A549 (cell line): ENCODE measurements at regions not wholly inside any gene's neighbourhood (a gene's known extent, or its start where the extent isn't known, plus 50 kb on each side); places are given as distances from the start of the nearest gene placed in this dataset.

ENCODE experiments used
- ATAC-seq, 2 experiments: fragments of 200-7000 bp in 1 of 2; fragments of >200 bp in 1 of 2; cut with Nextera tagmentation in 1 of 2; cut with Tn5 transposase in 1 of 2; 3 replicates each; pipeline versions ENCODE4 v1.8.0 to v1.9.1; 2018 to 2020; ENCODE audit warnings: mild to moderate bottlenecking in 1 of 2, moderate library complexity in 1 of 2
- CTCF ChIA-PET: fragments of 300-600 bp; sonication (Branson Sonifier 250); formaldehyde crosslinking; extraction: SDS; loops from one replicate; lab custom pipeline; 2021; ENCODE audit warnings: antibody characterized with exemption, inconsistent platforms; lab: Yijun Ruan, JAX
- POLR2A ChIA-PET: fragments of 350-600 bp; formaldehyde crosslinking; extraction: SDS; loops from one replicate; lab custom pipeline; 2021; ENCODE audit warnings: antibody characterized with exemption, inconsistent platforms; lab: Yijun Ruan, JAX
- DNase-seq, 2 experiments: peaks; one replicate each; pipeline versions ENCODE4 v3.0.0 to v3.0.0-alpha.2; 2011 to 2016; ENCODE audit warnings: low read depth in 1 of 2, low spot score in 1 of 2
- FAIRE-seq: peaks from 2 replicates; lab custom pipeline; 2011; peaks lifted over from hg19 to GRCh38; lab: Jason Lieb, UNC
- H3K27ac ChIP-seq, 2 experiments: fragments of >200 bp; sonication (Bioruptor Twin); formaldehyde crosslinking; 3 replicates each; pipeline ENCODE4 v1.5.1; 2016 to 2017
- H3K4me1 ChIP-seq: fragments of >200 bp; sonication (Bioruptor Twin); formaldehyde crosslinking; 3 replicates; pipeline ENCODE4 v1.6.1; 2016
- H3K4me2 ChIP-seq: fragments of >200 bp; sonication (Bioruptor Twin); formaldehyde crosslinking; 3 replicates; pipeline ENCODE4 v1.6.1; 2016
- H3K4me3 ChIP-seq: fragments of >200 bp; sonication (Bioruptor Twin); formaldehyde crosslinking; 3 replicates; pipeline ENCODE4 v1.5.1; 2016
- H3K9me3 ChIP-seq: fragments of >200 bp; sonication (Bioruptor Twin); formaldehyde crosslinking; 3 replicates; pipeline ENCODE4 v1.6.1; 2016
- ATOH8 ChIP-seq: fragments of 250-450 bp; sonication (Bioruptor Pico); IDR thresholded peaks from 2 replicates; pipeline ENCODE4 v1.5.0; 2020; ENCODE audit warnings: low read depth, mild to moderate bottlenecking, moderate library complexity
- BHLHE40 ChIP-seq: IDR thresholded peaks from 2 replicates; pipeline ENCODE4 v1.6.1; 2012; ENCODE audit warnings: low read depth, low read length, inconsistent platforms
- CBX2 ChIP-seq: fragments of 200-600 bp; sonication (generic); IDR thresholded peaks from 2 replicates; pipeline ENCODE4 v1.6.1; 2016; ENCODE audit warnings: low read depth, mild to moderate bottlenecking, borderline replicate concordance
- CBX8 ChIP-seq: fragments of 200-600 bp; sonication (generic); IDR thresholded peaks from 2 replicates; pipeline ENCODE4 v1.6.1; 2016
- CEBPB ChIP-seq, 2 experiments: fragments of >200 bp in 1 of 2; sonication (Bioruptor Twin) in 1 of 2; formaldehyde crosslinking in 1 of 2; IDR thresholded peaks; 2 replicates each; pipeline ENCODE4 v1.6.1; 2012 to 2016
- CHD2 ChIP-seq: fragments of 150-350 bp; IDR thresholded peaks from 2 replicates; pipeline ENCODE4 v1.6.1; 2014; ENCODE audit warnings: low read length; ENCODE audit not compliant: partially characterized antibody
- CHD4 ChIP-seq: fragments of 200-600 bp; sonication (generic); IDR thresholded peaks from 2 replicates; pipeline ENCODE4 v1.6.1; 2016; ENCODE audit warnings: antibody characterized with exemption, mild to moderate bottlenecking, borderline replicate concordance
- EP300 ChIP-seq, 2 experiments: fragments of >200 bp; sonication (Bioruptor Twin); formaldehyde crosslinking; IDR thresholded peaks; 2 replicates in 1 of 2; 3 replicates in 1 of 2; pipeline ENCODE4 v1.6.1; 2016 to 2017
- GATA3 ChIP-seq: IDR thresholded peaks from 2 replicates; pipeline ENCODE4 v1.6.1; 2012; ENCODE audit warnings: borderline replicate concordance
- HOXA7 ChIP-seq: fragments of 250-450 bp; sonication (Bioruptor Pico); IDR thresholded peaks from 2 replicates; pipeline ENCODE4 v1.5.0; 2020; ENCODE audit warnings: mild to moderate bottlenecking, moderate library complexity
- JUNB ChIP-seq: fragments of >200 bp; sonication (Bioruptor Twin); formaldehyde crosslinking; IDR thresholded peaks from 2 replicates; pipeline ENCODE4 v1.6.1; 2016
- KDM1A ChIP-seq: fragments of 200-600 bp; sonication (generic); IDR thresholded peaks from 2 replicates; pipeline ENCODE4 v1.6.1; 2016; ENCODE audit warnings: low read depth, mild to moderate bottlenecking
- KDM5A ChIP-seq: fragments of 200-600 bp; sonication (generic); IDR thresholded peaks from 2 replicates; pipeline ENCODE4 v1.6.1; 2016; ENCODE audit warnings: antibody characterized with exemption, mild to moderate bottlenecking
- MAFK ChIP-seq: fragments of 450-650 bp; IDR thresholded peaks from 2 replicates; pipeline ENCODE4 v1.6.1; 2014; ENCODE audit not compliant: partially characterized antibody
- NFE2L2 ChIP-seq: fragments of 150-350 bp; conservative IDR thresholded peaks from 2 replicates; pipeline ENCODE4 v1.6.1; 2014; ENCODE audit warnings: low read length
- NPAS2 ChIP-seq: fragments of 250-450 bp; sonication (Bioruptor Pico); IDR thresholded peaks from 2 replicates; pipeline ENCODE4 v1.8.0; 2022; ENCODE audit warnings: mild to moderate bottlenecking, moderate library complexity, borderline replicate concordance
- PHF8 ChIP-seq: fragments of 200-600 bp; sonication (generic); IDR thresholded peaks from 2 replicates; pipeline ENCODE4 v1.6.1; 2016; ENCODE audit warnings: low read depth, mild to moderate bottlenecking, antibody characterized with exemption, moderate library complexity, borderline replicate concordance
- POLR2A ChIP-seq: IDR thresholded peaks from 2 replicates; pipeline ENCODE4 v1.6.1; 2012; ENCODE audit warnings: mild to moderate bottlenecking, low read length
- RAD21 ChIP-seq, 2 experiments: fragments of >200 bp in 1 of 2; sonication (Bioruptor Twin) in 1 of 2; formaldehyde crosslinking in 1 of 2; IDR thresholded peaks in 1 of 2; conservative IDR thresholded peaks in 1 of 2; 2 replicates in 1 of 2; 3 replicates in 1 of 2; pipeline ENCODE4 v1.6.1; 2012 to 2018; ENCODE audit warnings: inconsistent platforms in 1 of 2
- RNF2 ChIP-seq: fragments of 200-600 bp; sonication (generic); IDR thresholded peaks from 2 replicates; pipeline ENCODE4 v1.6.1; 2016; ENCODE audit warnings: low read depth, mild to moderate bottlenecking, antibody characterized with exemption, moderate library complexity, borderline replicate concordance
- SMC3 ChIP-seq: fragments of >200 bp; sonication (Bioruptor Twin); formaldehyde crosslinking; IDR thresholded peaks from 3 replicates; pipeline ENCODE4 v1.6.1; 2018; ENCODE audit warnings: inconsistent platforms
- SREBF2 ChIP-seq: fragments of 450-650 bp; IDR thresholded peaks from 2 replicates; pipeline ENCODE4 v1.6.1; 2014; ENCODE audit warnings: mild to moderate bottlenecking, moderate library complexity
- TFCP2L1 ChIP-seq: fragments of 250-450 bp; sonication (Bioruptor Pico); IDR thresholded peaks from 2 replicates; pipeline ENCODE4 v1.5.0; 2021; ENCODE audit warnings: mild to moderate bottlenecking
- WGBS: methylation state at CpG from one replicate; pipeline ENCODE4 v1.1.6; 2017; ENCODE audit errors: missing lambda C conversion rate; 5-methylcytosine and 5-hydroxymethylcytosine counted together
- TF ChIP-seq, protein P1 (sequence below): IDR thresholded peaks from 2 replicates; pipeline ENCODE4 v1.6.1; 2012
- TF ChIP-seq, protein P2 (sequence below): fragments of >200 bp; sonication (Bioruptor Twin); formaldehyde crosslinking; IDR thresholded peaks from 3 replicates; pipeline ENCODE4 v1.6.1; 2016
- TF ChIP-seq, protein P3 (sequence below): fragments of 450-650 bp; IDR thresholded peaks from 2 replicates; pipeline ENCODE4 v1.6.1; 2014; ENCODE audit warnings: antibody characterized with exemption
- TF ChIP-seq, protein P4 (sequence below): IDR thresholded peaks from 2 replicates; pipeline ENCODE4 v1.6.1; 2012
- TF ChIP-seq, protein P5 (sequence below): fragments of 150-350 bp; IDR thresholded peaks from 2 replicates; pipeline ENCODE4 v1.6.1; 2014; ENCODE audit warnings: low read depth, mild to moderate bottlenecking, low read length
- TF ChIP-seq, protein P6 (sequence below): fragments of 250-450 bp; sonication (Bioruptor Pico); IDR thresholded peaks from 2 replicates; pipeline ENCODE4 v1.5.0; 2021; ENCODE audit warnings: mild to moderate bottlenecking, moderate library complexity, borderline replicate concordance

GRCh38 chr22:49413146-49413545 lies 414.5 kb downstream of the BRD1 start:
- H3K4me3 ChIP-seq = no peak overlapping the region
- no peak for FAIRE-seq
- H3K4me1 ChIP-seq = no peaks in the 10 kb centered on the region
- ChIA-PET POLR2A (no interaction called here), CTCF (interaction anchor here (0.9 kb wide), 1 partner anchor 220 kb away, joined by 3 read pairs; no protein-coding TSS in a partner anchor)
- WGBS = 32% methylated on average over 8 of the region's 8 CpGs
- no peak for ATAC-seq
- H3K9me3 ChIP-seq = no peaks in the 10 kb centered on the region
- no peak for DNase-seq
- no peak overlapping the region for H3K27ac ChIP-seq
- no peak for TF ChIP-seq CHD4
- TF ChIP-seq NFE2L2 = no peak
- TF ChIP-seq, all 56 proteins: peak for 0
- H3K4me2 ChIP-seq = no peak overlapping the region

- WGBS = 17% methylated on average over 13 of the region's 13 CpGs
- Histone ChIP-seq H3K27ac (no peak overlapping the region), H3K9me3 (no peaks in the 10 kb centered on the region), H3K4me3 (no peak overlapping the region), H3K4me2 (no peak overlapping the region), H3K4me1 (no peaks in the 10 kb centered on the region)
- ChIA-PET POLR2A (no interaction called here), CTCF (no interaction called here)
- FAIRE-seq = no peak
- TF ChIP-seq PHF8 = no peak
- TF ChIP-seq CBX2 = no peak
- TF ChIP-seq TFCP2L1 = no peak
- TF ChIP-seq CHD2 = no peak
- no peak for TF ChIP-seq HOXA7 (CRISPR knock-in tag)
- TF ChIP-seq SREBF2 = no peak
- TF ChIP-seq, protein P1, sequence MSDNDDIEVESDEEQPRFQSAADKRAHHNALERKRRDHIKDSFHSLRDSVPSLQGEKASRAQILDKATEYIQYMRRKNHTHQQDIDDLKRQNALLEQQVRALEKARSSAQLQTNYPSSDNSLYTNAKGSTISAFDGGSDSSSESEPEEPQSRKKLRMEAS = no peak
- no peak for TF ChIP-seq ATOH8 (CRISPR knock-in tag)
- TF ChIP-seq, protein P2, sequence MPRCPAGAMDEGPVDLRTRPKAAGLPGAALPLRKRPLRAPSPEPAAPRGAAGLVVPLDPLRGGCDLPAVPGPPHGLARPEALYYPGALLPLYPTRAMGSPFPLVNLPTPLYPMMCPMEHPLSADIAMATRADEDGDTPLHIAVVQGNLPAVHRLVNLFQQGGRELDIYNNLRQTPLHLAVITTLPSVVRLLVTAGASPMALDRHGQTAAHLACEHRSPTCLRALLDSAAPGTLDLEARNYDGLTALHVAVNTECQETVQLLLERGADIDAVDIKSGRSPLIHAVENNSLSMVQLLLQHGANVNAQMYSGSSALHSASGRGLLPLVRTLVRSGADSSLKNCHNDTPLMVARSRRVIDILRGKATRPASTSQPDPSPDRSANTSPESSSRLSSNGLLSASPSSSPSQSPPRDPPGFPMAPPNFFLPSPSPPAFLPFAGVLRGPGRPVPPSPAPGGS = no peak
- TF ChIP-seq CBX8 = no peak
- no peak for TF ChIP-seq CEBPB (IDR thresholded peaks at IDR 0.05)
- no peak for TF ChIP-seq BHLHE40
- no peak for TF ChIP-seq NFE2L2
- TF ChIP-seq RNF2 = no peak
- TF ChIP-seq KDM1A = no peak
- TF ChIP-seq, protein P3, sequence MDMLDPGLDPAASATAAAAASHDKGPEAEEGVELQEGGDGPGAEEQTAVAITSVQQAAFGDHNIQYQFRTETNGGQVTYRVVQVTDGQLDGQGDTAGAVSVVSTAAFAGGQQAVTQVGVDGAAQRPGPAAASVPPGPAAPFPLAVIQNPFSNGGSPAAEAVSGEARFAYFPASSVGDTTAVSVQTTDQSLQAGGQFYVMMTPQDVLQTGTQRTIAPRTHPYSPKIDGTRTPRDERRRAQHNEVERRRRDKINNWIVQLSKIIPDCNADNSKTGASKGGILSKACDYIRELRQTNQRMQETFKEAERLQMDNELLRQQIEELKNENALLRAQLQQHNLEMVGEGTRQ = no peak
- no peak for TF ChIP-seq KDM5A
- TF ChIP-seq, protein P4, sequence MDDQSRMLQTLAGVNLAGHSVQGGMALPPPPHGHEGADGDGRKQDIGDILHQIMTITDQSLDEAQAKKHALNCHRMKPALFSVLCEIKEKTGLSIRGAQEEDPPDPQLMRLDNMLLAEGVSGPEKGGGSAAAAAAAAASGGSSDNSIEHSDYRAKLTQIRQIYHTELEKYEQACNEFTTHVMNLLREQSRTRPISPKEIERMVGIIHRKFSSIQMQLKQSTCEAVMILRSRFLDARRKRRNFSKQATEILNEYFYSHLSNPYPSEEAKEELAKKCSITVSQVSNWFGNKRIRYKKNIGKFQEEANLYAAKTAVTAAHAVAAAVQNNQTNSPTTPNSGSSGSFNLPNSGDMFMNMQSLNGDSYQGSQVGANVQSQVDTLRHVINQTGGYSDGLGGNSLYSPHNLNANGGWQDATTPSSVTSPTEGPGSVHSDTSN = no peak
- TF ChIP-seq, protein P5, sequence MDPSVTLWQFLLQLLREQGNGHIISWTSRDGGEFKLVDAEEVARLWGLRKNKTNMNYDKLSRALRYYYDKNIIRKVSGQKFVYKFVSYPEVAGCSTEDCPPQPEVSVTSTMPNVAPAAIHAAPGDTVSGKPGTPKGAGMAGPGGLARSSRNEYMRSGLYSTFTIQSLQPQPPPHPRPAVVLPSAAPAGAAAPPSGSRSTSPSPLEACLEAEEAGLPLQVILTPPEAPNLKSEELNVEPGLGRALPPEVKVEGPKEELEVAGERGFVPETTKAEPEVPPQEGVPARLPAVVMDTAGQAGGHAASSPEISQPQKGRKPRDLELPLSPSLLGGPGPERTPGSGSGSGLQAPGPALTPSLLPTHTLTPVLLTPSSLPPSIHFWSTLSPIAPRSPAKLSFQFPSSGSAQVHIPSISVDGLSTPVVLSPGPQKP = no peak
- ATAC-seq = no peak
- DNase-seq = no peak
Observed at GRCh38 chr22:49412236-49412635, 415.4 kb downstream of the BRD1 start.

DNA sequence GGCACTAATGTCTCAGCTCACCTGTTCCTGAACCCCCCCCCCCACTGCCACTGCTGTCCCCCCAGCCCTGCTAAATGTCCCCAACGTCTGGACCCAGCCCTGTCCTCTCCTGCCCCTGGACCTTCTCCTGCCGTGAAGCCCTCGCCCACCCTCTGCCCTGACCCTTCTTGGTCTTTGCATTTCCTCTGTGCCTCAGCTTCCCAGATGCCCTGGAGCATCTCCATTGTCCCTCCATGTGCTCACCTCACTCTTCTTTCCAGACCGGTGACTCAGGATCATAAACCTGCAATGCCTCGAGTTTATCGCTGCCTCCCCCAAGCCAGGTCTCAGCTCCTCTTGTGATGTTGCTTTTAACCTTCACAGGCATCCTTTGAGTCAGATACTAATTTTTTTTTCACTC lies 416.4 kb downstream of the BRD1 start:
- no peak for FAIRE-seq
- no peak overlapping the region for H3K27ac ChIP-seq
- DNase-seq = no peak
- H3K9me3 ChIP-seq = no peaks in the 10 kb centered on the region
- H3K4me1 ChIP-seq = no peaks in the 10 kb centered on the region
- WGBS = 0% methylated on average over 5 of the region's 6 CpGs
- no peak for ATAC-seq
- H3K4me2 ChIP-seq = no peak overlapping the region
- POLR2A ChIA-PET = no interaction called here
- no peak overlapping the region for H3K4me3 ChIP-seq
- CTCF ChIA-PET = no interaction called here
- TF ChIP-seq, protein P5 = no peak
- TF ChIP-seq, protein P6, sequence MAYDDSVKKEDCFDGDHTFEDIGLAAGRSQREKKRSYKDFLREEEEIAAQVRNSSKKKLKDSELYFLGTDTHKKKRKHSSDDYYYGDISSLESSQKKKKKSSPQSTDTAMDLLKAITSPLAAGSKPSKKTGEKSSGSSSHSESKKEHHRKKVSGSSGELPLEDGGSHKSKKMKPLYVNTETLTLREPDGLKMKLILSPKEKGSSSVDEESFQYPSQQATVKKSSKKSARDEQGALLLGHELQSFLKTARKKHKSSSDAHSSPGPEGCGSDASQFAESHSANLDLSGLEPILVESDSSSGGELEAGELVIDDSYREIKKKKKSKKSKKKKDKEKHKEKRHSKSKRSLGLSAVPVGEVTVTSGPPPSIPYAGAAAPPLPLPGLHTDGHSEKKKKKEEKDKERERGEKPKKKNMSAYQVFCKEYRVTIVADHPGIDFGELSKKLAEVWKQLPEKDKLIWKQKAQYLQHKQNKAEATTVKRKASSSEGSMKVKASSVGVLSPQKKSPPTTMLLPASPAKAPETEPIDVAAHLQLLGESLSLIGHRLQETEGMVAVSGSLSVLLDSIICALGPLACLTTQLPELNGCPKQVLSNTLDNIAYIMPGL (CRISPR knock-in tag) = no peak
- no peak for TF ChIP-seq GATA3
- no peak for TF ChIP-seq CBX2
- TF ChIP-seq JUNB = no peak
- TF ChIP-seq KDM5A = no peak
- TF ChIP-seq MAFK = no peak
- no peak for TF ChIP-seq POLR2A
- no peak for TF ChIP-seq SMC3
- TF ChIP-seq NPAS2 = no peak
- no peak for TF ChIP-seq EP300 (IDR thresholded peaks at IDR 0.05)
- TF ChIP-seq RAD21 (conservative IDR thresholded peaks at IDR 0.05 in 1 of 2, IDR thresholded peaks at IDR 0.05 in 1 of 2) = no peak
